Amygdala (tissue), 56 donors: ENCODE measurements at regions not wholly inside any gene's neighbourhood (a gene's known extent, or its start where the extent isn't known, plus 50 kb on each side); places are given as distances from the start of the nearest gene placed in this dataset.
"Not testable (repeated sequence)": the region's sequence is repeated elsewhere in the genome, so short reads cannot be mapped to it uniquely, and the experiment has no call there.

Experiments used
- DNase-seq, 56 donors: peaks; one replicate each; lab custom pipeline; 2025; lab: John Stamatoyannopoulos, UW

DNA sequence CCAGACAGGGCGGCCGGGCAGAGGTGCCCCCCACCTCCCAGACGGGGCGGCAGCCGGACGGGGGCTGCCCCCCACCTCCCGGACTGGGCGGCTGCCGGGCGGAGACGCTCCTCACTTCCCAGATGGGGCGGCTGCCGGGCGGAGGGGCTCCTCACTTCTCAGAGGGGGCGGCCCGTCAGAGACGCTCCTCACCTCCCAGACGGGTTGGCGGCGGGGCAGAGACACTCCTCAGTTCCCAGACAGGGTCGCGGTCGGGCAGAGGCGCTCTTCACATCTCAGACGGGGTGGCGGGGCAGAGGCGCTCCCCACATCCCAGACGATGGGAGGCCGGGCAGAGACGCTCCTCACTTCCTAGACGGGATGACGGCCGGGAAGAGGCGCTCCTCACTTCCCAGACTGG, 68.5 kb upstream of the GPC4 start:
- DNase-seq, result not testable (repeated sequence)

DNA sequence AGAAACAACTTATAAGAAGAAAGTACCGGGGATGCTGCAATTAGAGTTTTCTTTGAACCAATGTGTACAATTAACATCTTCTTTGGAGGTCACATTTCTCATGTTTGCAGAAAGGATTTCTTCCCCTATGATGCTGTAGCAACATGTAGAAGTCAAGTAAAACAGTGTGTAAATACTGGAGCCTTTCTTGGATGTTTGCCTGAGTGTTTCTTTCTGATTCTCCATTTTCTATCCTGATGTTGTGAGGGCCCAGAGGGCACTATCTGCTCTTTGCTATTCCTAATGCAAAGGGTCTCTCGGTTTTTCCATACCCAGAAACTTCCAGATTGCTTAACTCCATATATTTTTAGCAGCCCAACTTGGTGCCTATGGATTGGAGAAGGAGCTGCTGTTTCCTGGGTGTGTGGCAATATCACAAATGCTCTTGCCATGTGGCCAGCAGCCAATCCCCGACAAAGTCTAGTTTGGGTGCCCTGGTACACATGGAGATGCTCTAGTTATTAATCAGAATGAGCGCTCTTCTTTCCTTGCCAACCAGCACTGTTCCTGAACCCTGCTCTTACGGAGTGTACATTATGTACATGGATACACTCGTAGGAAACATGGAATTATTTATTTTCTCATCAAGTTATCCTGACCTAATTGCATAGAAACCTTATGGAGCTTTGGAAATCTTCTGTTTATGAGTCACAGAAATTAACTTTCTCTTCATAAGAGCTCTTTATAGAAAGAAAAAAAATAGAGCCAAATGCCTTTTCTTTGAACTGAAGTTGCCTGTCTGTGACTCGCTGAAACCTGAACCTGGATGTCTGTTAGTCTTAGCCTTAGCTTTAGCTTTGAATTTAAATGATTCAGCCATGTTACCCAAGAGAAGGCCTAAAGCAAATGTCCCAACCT, 67.0 kb upstream of the GPC4 start:
- peak in 1 of 56 donors; percentile 0 for DNase-seq

DNA sequence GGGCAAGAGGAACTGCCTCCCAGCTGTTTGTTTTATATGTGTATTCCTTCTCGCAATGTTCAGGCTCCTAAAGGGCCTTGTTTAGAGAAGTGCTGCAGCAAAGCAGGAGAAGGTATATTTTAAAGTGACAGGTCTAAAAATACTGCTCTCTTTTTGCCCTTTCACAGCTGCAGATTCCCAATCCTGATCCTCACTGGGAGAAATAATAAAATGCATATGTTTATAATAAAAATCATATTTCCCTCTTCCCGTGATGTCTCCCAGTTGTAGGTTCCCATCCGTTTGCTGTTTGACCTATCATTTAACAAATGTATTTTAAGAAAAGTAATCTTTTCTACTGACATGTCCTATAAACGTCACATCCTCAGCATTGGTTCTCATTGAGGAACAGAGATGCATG, 62.7 kb upstream of the GPC4 start:
- DNase-seq, result no peak

DNA sequence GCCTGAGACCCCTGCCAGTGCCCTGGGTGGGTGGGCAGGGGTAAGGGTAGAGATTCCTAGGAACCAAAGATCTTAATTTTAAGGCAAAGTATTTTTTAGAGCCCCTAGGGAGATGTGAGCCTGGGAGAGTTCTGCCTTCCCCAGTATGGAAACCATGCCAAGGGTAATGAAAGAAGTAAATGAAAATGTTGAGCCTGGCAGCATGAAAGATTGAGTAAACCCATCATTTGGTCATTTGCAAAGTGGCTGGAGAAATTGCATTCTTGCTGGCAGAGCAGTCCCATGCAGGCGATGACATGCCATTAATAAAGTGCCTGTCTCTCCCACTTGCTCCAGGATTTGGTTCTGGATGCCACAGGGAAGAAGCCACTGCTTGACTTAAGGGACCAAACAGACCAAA, 60.7 kb upstream of the GPC4 start:
- no peak for DNase-seq

DNA sequence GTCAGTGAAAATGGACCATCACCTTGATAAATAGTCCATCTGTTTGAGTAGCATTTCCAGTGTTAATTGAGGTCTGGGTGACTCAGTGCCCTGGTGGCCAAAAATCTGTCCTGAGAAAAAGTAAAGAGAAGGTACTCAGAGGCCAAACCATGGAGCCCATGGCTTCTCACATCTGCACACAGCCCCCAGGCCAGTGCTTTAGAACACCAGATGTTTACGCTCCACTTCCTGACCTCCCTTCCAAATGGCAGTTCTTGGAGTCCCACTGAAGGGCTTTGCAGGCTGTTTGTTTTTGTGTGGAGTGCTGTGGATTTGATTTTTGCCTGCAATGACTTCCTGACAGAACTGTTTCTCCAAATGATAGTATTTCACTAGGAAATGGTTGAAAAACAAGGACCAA, 60.2 kb upstream of the GPC4 start:
- DNase-seq, result no peak

DNA sequence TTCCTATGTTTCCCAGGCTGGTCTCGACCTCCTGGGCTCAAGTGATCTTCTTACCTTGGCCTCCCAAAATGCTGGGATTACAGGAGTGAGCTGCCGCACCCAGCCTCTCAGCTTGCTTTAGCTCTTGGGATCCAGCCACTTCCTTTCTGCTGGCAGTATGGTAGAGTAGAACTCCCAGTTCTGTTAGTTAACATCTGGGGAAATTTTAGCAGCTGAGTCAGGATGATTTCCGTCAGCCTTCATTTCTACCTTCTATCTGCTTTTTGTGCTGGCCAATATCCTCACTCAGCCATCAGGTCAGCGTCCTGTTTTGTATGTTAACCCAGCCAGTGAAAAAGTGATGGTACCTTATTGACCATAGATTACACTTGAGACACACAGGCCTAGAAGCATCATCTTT, 59.3 kb upstream of the GPC4 start:
- DNase-seq, result no peak

DNA sequence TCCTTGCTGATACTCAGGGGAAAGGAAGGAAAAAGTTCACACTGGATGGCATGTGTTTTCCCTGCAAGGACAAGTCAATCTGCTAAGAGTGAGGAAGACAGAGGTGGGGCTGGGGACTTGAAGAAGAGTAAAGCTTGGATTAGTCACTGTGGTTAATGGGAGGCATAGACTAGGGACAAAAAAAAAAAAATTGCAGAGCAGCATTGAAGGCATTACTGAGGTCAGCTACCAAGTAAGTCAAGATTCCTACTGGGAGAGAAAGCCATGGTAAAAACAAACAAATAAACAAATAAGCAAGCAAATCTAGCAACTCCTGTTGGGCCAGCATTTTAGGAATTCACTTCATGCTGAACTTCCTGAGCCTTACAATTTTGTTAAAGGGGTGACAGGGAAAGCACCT, 58.2 kb upstream of the GPC4 start:
- DNase-seq, result no peak

DNA sequence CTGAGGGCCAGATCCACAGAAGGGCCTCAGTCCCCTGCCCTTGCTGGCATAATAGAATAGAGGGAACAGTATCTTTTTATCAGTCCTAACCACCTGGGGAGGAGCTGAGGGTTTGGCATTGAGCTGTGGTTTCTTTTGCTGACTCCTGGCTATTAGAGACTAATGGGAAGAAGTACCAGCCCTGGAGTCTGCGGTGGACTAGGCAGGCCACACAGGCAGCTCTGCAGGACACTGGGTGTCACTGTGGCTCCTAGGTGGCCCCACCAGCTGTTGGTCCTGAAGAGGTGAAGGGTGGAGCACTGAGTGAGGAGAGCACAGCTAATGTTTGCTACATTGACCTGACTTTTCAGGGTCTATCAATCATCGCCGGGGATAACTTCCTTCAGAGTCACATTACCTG, 52.8 kb upstream of the GPC4 start:
- DNase-seq, result no peak

DNA sequence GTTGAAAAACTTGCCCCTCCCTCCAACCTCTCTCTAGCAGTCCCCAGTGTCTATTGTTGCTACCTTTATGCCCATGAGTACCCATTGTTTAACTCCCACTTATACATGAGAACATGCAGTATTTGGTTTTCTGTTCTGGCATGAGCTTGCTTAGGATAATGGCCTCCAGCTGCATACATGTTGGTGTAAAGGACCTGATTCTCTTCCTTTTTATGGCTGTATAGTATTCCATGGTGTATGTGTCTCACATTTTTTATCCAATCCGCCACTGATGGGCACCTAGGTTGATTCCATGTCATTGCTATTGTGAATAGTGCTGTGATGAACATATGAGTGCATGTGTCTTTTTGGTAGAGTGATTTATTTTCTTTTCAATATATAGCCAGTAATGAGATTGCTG, 50.0 kb upstream of the GPC4 start:
- no peak for DNase-seq
